Activated CD4-positive, alpha-beta T cell treated with anti-CD3 and anti-CD28 coated beads for 36 hours (primary cell): ENCODE measurements at regions not wholly inside any gene's neighbourhood (a gene's known extent, or its start where the extent isn't known, plus 50 kb on each side); places are given as distances from the start of the nearest gene placed in this dataset.

Source experiments
- ATAC-seq: fragments of 200-7000 bp; cut with Tn5 transposase; one replicate; pipeline ENCODE4 v1.10.0; 2021; ENCODE audit warnings: mild to moderate bottlenecking, moderate library complexity
- CTCF ChIA-PET: fragments of 350-600 bp; sonication (Branson Sonifier 250); formaldehyde crosslinking; loops from one replicate; lab custom pipeline; 2021; ENCODE audit warnings: antibody characterized with exemption; lab: Charles Lee
- POLR2A ChIA-PET: fragments of 350-600 bp; sonication (Branson Sonifier 250); formaldehyde crosslinking; loops from one replicate; lab custom pipeline; 2021; ENCODE audit warnings: antibody characterized with exemption, inconsistent platforms; lab: Charles Lee
- DNase-seq: peaks from one replicate; pipeline ENCODE4 v3.0.0-alpha.2; 2020
- H3K27ac Mint-ChIP-seq: one replicate; pipeline ENCODE4 v1.8.0; 2021; ENCODE audit warnings: mixed read lengths
- H3K27me3 Mint-ChIP-seq: one replicate; pipeline ENCODE4 v1.8.0; 2021; ENCODE audit warnings: mixed read lengths
- H3K36me3 Mint-ChIP-seq: one replicate; pipeline ENCODE4 v1.8.0; 2021; ENCODE audit warnings: low read depth, mixed read lengths
- H3K4me1 Mint-ChIP-seq: one replicate; pipeline ENCODE4 v1.8.0; 2021; ENCODE audit warnings: mixed read lengths
- H3K4me3 Mint-ChIP-seq: one replicate; pipeline ENCODE4 v1.8.0; 2021; ENCODE audit warnings: mild to moderate bottlenecking, moderate library complexity, mixed read lengths
- H3K9me3 Mint-ChIP-seq: one replicate; pipeline ENCODE4 v1.8.0; 2021; ENCODE audit warnings: low read depth, mixed read lengths
- intact Hi-C, 2 experiments: fragments of 100-400 bp; cut with DNase I in 1 of 2; cut with micrococcal nuclease in 1 of 2; formaldehyde crosslinking; loops; one replicate each; pipeline versions ENCODE4 v1.14.2 to v1.15.1; 2022 to 2024; cut with DNase I, micrococcal nuclease

DNA sequence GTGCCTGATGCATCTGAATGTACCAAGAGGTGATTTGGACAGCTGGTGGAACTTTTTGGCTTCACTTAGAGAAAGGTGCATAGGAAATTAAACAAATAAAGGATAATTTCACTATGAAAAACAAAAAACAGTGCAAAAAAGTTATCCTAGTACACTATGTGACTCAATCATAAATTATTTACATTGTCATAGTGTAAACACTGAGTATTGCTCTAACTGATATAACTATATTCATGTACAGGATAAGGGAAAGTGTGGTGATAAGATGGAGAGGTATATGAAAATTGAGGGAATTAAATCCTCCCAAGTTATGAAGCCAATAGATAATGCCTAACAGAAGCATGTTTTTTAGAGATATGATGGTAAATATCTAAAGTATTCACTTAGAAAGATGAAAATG, 50.2 kb upstream of the CPNE4 start:
- ChIA-PET CTCF (no interaction called here), POLR2A (no interaction called here)
- peaks cover 4% of the 10 kb centered on the region for H3K27me3 Mint-ChIP-seq
- no peaks in the 10 kb centered on the region for H3K4me1 Mint-ChIP-seq
- ATAC-seq (no peak), DNase-seq (no peak)
- no peaks in the 10 kb centered on the region for H3K9me3 Mint-ChIP-seq
- H3K36me3 Mint-ChIP-seq, result no peaks in the 10 kb centered on the region
- intact Hi-C loops, result no loop called here
- no peak overlapping the region for H3K27ac Mint-ChIP-seq
- no peak overlapping the region for H3K4me3 Mint-ChIP-seq

- intact Hi-C loops, result no loop called here
- H3K4me1 Mint-ChIP-seq, result no peaks in the 10 kb centered on the region
- ChIA-PET POLR2A (no interaction called here), CTCF (no interaction called here)
- H3K27me3 Mint-ChIP-seq, result peaks cover 4% of the 10 kb centered on the region
- H3K9me3 Mint-ChIP-seq, result no peaks in the 10 kb centered on the region
- H3K36me3 Mint-ChIP-seq, result no peaks in the 10 kb centered on the region
- no peak overlapping the region for H3K4me3 Mint-ChIP-seq
- DNase-seq (no peak), ATAC-seq (no peak)
- no peak overlapping the region for H3K27ac Mint-ChIP-seq
Observed at GRCh38 chr3:132087356-132087755, 52.5 kb upstream of the CPNE4 start.

GRCh38 chr3:132088291-132088690, 53.5 kb upstream of the CPNE4 start:
- H3K9me3 Mint-ChIP-seq, result no peaks in the 10 kb centered on the region
- no peak overlapping the region for H3K27ac Mint-ChIP-seq
- no peak overlapping the region for H3K4me3 Mint-ChIP-seq
- H3K4me1 Mint-ChIP-seq, result no peaks in the 10 kb centered on the region
- intact Hi-C loops, result no loop called here
- DNase-seq (no peak), ATAC-seq (no peak)
- POLR2A ChIA-PET, result no interaction called here
- H3K36me3 Mint-ChIP-seq, result no peaks in the 10 kb centered on the region
- CTCF ChIA-PET, result no interaction called here
- peaks cover 4% of the 10 kb centered on the region for H3K27me3 Mint-ChIP-seq

DNA sequence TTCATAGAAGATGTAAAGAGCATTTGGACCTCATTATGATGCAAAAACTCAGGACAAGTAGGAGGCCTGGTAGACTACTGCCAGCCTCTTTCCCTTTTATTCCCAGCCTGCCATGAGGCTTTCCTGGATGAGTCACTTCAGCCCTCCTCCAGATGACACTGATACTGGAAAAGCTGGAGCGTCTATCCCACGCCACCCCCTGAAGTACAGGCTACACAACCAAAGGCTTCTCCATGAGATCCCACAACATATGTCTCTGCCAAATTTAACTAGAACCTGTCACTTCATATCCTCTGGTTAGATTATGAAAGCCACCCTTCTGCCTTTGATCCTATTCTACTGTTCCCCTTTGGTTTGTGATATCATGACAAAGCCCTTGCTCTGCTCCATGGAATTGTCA, 56.1 kb upstream of the CPNE4 start:
- Mint-ChIP-seq H3K9me3 (no peaks in the 10 kb centered on the region), H3K4me1 (no peaks in the 10 kb centered on the region), H3K27me3 (peaks cover 4% of the 10 kb centered on the region), H3K27ac (no peak overlapping the region), H3K36me3 (no peaks in the 10 kb centered on the region), H3K4me3 (no peak overlapping the region)
- CTCF ChIA-PET, result no interaction called here
- ATAC-seq (no peak), DNase-seq (no peak)
- intact Hi-C loops, result no loop called here
- POLR2A ChIA-PET, result no interaction called here

GRCh38 chr3:132116601-132117000, 81.8 kb upstream of the CPNE4 start:
- ChIA-PET POLR2A (no interaction called here), CTCF (no interaction called here)
- Mint-ChIP-seq H3K4me1 (no peaks in the 10 kb centered on the region), H3K4me3 (no peak overlapping the region), H3K36me3 (no peaks in the 10 kb centered on the region), H3K27ac (no peak overlapping the region), H3K9me3 (no peaks in the 10 kb centered on the region), H3K27me3 (no peaks in the 10 kb centered on the region)
- DNase-seq (no peak), ATAC-seq (no peak)
- intact Hi-C loops, result no loop called here

GRCh38 chr3:132117642-132118041, 82.8 kb upstream of the CPNE4 start:
- intact Hi-C loops, result no loop called here
- ChIA-PET CTCF (no interaction called here), POLR2A (no interaction called here)
- ATAC-seq (no peak), DNase-seq (no peak)
- H3K4me3 Mint-ChIP-seq, result no peak overlapping the region
- H3K36me3 Mint-ChIP-seq, result no peaks in the 10 kb centered on the region
- peaks cover under 1% of the 10 kb centered on the region for H3K27me3 Mint-ChIP-seq
- H3K4me1 Mint-ChIP-seq, result no peaks in the 10 kb centered on the region
- H3K9me3 Mint-ChIP-seq, result no peaks in the 10 kb centered on the region
- no peak overlapping the region for H3K27ac Mint-ChIP-seq

GRCh38 chr3:132119531-132119930, 84.7 kb upstream of the CPNE4 start:
- ATAC-seq (no peak), DNase-seq (no peak)
- ChIA-PET POLR2A (no interaction called here), CTCF (no interaction called here)
- no peaks in the 10 kb centered on the region for H3K36me3 Mint-ChIP-seq
- peaks cover 8% of the 10 kb centered on the region for H3K27me3 Mint-ChIP-seq
- intact Hi-C loops, result no loop called here
- no peak overlapping the region for H3K4me3 Mint-ChIP-seq
- H3K9me3 Mint-ChIP-seq, result no peaks in the 10 kb centered on the region
- no peak overlapping the region for H3K27ac Mint-ChIP-seq
- H3K4me1 Mint-ChIP-seq, result no peaks in the 10 kb centered on the region

DNA sequence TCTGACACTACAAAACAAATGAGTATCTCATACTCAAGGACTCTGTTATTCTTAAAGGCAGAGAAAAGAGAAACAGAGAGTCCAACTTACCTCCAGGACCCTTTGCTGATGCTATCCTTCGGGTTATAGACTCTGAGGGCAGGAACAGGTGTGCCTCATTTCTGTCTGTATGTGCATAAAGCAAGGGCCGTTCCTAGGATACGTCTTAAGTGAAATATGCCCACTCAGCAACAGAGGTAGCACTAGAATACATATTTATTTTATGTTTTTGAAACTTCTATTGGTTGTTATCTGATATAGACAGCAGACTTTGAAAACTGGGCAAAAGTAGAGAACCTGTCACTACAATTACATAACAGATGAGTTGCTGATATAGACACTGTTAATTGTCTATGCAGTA, 89.3 kb upstream of the CPNE4 start:
- intact Hi-C loops, result no loop called here
- ChIA-PET CTCF (no interaction called here), POLR2A (no interaction called here)
- Mint-ChIP-seq H3K9me3 (no peaks in the 10 kb centered on the region), H3K4me1 (no peaks in the 10 kb centered on the region), H3K36me3 (no peaks in the 10 kb centered on the region), H3K27me3 (peaks cover 8% of the 10 kb centered on the region), H3K4me3 (no peak overlapping the region), H3K27ac (no peak overlapping the region)
- ATAC-seq, result no peak
- no peak for DNase-seq

- intact Hi-C loops, result no loop called here
- Mint-ChIP-seq H3K27ac (no peak overlapping the region), H3K27me3 (peaks cover 8% of the 10 kb centered on the region), H3K4me3 (no peak overlapping the region), H3K36me3 (no peaks in the 10 kb centered on the region), H3K4me1 (no peaks in the 10 kb centered on the region), H3K9me3 (no peaks in the 10 kb centered on the region)
- DNase-seq, result no peak
- ATAC-seq, result no peak
- ChIA-PET POLR2A (no interaction called here), CTCF (no interaction called here)
Observed at GRCh38 chr3:132124651-132125284, 90.0 kb upstream of the CPNE4 start.

GRCh38 chr3:132134611-132135010, 99.8 kb upstream of the CPNE4 start:
- Mint-ChIP-seq H3K36me3 (no peaks in the 10 kb centered on the region), H3K27ac (no peak overlapping the region), H3K4me1 (no peaks in the 10 kb centered on the region), H3K27me3 (peaks cover 17% of the 10 kb centered on the region), H3K9me3 (no peaks in the 10 kb centered on the region), H3K4me3 (no peak overlapping the region)
- intact Hi-C loops, result no loop called here
- DNase-seq, result no peak
- ChIA-PET CTCF (no interaction called here), POLR2A (no interaction called here)
- no peak for ATAC-seq

- ATAC-seq (no peak), DNase-seq (no peak)
- CTCF ChIA-PET, result interaction anchor here (0.7 kb wide), 1 partner anchor 10 kb away, joined by 3 read pairs; no protein-coding TSS in a partner anchor
- no peaks in the 10 kb centered on the region for H3K36me3 Mint-ChIP-seq
- no peak overlapping the region for H3K27ac Mint-ChIP-seq
- intact Hi-C loops, result no loop called here
- no peaks in the 10 kb centered on the region for H3K4me1 Mint-ChIP-seq
- POLR2A ChIA-PET, result no interaction called here
- no peak overlapping the region for H3K4me3 Mint-ChIP-seq
- H3K27me3 Mint-ChIP-seq, result peaks cover 19% of the 10 kb centered on the region
- peaks cover 2% of the 10 kb centered on the region for H3K9me3 Mint-ChIP-seq
Observed at GRCh38 chr3:132135628-132136333, 101.0 kb upstream of the CPNE4 start.

DNA sequence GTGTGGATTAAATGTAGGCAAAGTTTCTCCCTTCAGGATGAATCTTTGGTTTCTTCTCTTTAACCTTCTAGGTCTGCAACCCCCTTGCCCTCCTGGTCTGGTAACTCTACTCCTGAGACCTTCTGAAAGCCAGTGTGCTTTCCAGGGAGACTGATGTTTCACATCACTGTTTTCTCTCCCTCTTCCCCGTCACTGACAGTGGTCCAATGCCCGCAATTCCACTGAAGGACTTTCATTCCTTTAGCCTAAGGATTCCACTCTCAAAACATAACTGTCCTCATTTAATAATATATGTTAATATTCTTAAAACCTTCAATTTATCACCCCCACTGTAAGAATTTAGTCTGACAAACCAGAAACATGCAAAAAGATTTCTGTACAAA, 101.5 kb upstream of the CPNE4 start:
- intact Hi-C loops, result no loop called here
- no peak overlapping the region for H3K4me3 Mint-ChIP-seq
- DNase-seq, result no peak
- H3K27ac Mint-ChIP-seq, result no peak overlapping the region
- ATAC-seq, result no peak
- POLR2A ChIA-PET, result no interaction called here
- peaks cover 19% of the 10 kb centered on the region for H3K27me3 Mint-ChIP-seq
- no peaks in the 10 kb centered on the region for H3K4me1 Mint-ChIP-seq
- H3K36me3 Mint-ChIP-seq, result no peaks in the 10 kb centered on the region
- CTCF ChIA-PET, result no interaction called here
- H3K9me3 Mint-ChIP-seq, result peaks cover 2% of the 10 kb centered on the region
